ENCODE measurements at regions not wholly inside any gene's neighbourhood (a gene's known extent, or its start where the extent isn't known, plus 50 kb on each side); places are given as distances from the start of the nearest gene placed in this dataset.
"Not testable (repeated sequence)": the region's sequence is repeated elsewhere in the genome, so short reads cannot be mapped to it uniquely, and the experiment has no call there.

DNA sequence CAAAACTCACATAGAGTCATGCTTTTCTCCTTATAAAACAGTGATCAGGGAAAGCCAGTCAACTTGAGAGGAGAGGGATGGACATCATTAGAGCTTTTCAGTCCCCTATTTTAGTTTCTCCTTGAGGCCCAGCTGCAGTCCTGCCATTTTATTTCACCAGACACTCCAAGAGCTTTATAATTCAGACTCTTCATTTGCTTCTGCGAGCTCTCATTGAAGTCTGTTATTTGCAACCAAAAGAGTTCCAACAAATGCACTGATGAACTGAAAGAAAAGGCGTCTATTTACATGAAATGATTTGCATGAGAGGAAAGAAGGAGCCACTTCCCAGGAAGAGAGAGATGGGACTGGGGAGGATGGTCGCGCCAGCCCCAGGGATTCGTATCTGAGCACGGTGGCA is 86.8 kb downstream of the NDUFA12 start:
- ATAC-seq, result no peak

- ATAC-seq, result no peak
Observed at GRCh38 chr12:94909663-94910062, 93.8 kb downstream of the NDUFA12 start.

- not testable (repeated sequence) for ATAC-seq
Observed at GRCh38 chr12:94905749-94906148, 97.7 kb downstream of the NDUFA12 start.

DNA sequence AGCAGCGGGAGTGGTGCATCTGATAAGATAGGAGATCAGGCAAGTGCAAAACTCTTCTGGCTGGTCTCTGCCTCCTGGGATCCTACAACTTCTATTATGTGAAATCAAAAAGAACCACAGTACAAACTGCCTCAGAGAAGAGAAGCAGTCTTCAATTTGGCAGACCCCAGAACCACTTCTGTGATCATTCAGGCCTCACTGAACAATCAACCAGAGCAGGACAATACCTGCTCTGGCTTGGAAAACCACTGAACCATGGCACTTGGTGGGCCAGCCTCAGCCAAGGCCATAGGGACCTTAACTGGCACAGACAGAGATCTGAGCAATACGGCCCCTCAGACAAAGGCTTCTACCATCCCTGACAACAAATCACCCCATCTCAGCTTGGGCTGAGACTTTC is 103.0 kb downstream of the NDUFA12 start:
- no peak for ATAC-seq

DNA sequence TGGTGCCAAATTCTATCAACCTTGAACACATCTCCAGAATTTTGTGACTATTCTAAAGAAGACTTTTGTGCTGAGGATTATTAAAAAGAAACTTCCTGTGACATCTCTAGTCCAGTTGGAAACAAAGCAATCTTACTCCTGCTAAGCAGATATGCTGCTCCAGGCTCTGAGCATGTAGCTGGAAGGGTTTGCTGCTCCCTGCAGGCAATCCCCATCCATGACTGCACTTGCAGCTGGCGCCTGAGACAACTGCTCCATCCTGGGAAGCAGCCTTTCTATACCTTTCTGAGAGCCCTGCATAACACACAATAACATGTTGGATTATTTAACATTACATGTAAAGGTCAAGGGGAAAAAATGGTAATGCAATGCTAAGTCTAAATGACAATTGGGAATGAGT is 105.1 kb downstream of the NDUFA12 start:
- no peak for ATAC-seq

DNA sequence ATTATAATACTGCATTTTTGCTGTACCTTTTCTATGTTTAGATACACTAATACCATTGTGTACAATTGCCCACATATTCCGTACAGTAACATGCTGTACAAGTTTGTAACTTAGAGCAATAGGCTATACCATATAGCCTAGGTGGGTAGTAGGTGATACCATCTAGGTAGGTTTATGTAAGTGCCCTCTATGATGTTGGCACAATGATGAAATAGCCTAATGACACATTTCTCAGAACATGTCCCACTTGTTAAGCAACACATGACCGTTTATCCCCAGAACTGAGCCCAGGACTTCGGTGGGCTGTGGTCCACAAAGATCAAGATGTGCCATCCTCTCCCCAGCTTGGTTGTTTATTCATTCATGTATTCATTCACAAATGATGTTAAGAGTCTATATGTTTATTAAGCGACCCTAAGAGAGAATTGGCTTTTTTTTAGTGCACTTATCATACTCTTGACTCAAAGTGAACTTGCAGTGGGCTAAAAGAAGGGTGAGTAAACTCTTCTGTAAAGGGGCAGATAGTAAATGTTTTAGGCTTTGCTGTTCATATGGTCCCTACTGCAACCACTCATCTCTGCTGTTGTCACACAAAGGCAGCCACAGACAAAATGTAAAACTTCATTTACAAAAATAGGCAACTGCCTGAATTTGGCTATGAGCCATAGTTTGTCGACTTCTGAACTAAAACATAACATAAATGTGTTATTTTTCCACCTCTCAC is 110.8 kb downstream of the NDUFA12 start:
- no peak for ATAC-seq

- ATAC-seq, result no peak
Observed at GRCh38 chr12:94889445-94890210, 113.9 kb downstream of the NDUFA12 start.

GRCh38 chr12:94879542-94879941 is 124.0 kb downstream of the NDUFA12 start:
- ATAC-seq, result no peak

DNA sequence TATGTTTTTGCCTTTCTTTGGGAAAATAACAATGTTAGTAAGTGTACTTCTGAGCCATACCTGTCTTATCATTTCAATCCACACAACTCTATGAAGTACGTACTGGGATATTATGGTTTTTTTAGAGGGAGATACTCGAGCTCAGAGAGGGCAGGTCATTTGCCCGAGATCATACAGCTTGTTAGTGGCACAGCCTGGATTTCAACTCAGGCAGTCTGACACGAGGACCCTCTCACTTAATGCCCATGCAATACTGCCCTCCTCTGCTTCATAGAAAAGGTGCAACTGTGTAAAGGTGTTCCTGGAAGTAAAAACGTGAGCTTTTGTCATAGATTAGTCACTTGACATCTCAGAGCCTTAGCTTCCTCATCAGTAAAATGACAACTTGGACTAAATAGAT is 128.0 kb downstream of the NDUFA12 start:
- peak; percentile 68 for ATAC-seq

DNA sequence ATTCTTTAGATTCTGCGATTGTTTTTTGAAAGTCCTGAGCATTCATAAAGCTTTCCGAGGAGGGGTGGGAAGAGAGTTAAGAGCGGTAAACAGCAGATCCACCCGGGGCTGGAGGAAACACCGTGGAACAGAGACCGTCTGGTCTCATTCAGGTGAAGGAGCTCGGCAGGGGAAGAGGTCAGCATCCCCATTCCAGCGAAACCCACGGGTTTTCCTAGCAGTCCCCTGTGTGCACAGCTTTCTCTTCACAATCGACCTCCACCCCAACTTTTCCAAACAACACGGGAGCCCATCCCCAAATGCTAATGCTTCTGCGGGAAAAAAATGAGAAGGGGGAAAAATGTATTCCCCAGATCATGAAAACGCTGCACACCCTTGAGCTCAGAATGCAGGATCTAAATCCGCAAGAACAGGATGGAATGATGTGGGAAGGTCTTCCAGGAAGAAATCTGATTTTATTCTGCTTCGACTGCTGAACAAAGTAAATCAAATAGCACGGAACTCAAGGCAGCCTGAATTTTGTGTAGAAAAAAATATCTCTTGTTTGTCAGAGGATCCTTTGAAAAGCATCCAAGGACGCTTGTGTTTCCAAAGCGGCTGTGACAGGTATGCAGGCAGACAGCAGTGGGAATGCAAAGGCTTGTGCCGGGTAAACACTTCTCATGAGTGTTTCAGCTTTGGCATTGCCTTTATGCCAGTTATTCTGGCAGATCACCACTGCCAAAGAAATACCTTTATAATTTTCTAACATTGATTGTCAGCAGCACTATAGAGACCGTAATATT is 128.8 kb downstream of the NDUFA12 start:
- ATAC-seq, result no peak

GRCh38 chr12:94873734-94874517 is 129.6 kb downstream of the NDUFA12 start:
- ATAC-seq, result no peak

- peak; percentile 52 for ATAC-seq
Observed at GRCh38 chr12:94872971-94873733, 130.3 kb downstream of the NDUFA12 start.

GRCh38 chr12:94872671-94872970 is 130.9 kb downstream of the NDUFA12 start:
- no peak for ATAC-seq

DNA sequence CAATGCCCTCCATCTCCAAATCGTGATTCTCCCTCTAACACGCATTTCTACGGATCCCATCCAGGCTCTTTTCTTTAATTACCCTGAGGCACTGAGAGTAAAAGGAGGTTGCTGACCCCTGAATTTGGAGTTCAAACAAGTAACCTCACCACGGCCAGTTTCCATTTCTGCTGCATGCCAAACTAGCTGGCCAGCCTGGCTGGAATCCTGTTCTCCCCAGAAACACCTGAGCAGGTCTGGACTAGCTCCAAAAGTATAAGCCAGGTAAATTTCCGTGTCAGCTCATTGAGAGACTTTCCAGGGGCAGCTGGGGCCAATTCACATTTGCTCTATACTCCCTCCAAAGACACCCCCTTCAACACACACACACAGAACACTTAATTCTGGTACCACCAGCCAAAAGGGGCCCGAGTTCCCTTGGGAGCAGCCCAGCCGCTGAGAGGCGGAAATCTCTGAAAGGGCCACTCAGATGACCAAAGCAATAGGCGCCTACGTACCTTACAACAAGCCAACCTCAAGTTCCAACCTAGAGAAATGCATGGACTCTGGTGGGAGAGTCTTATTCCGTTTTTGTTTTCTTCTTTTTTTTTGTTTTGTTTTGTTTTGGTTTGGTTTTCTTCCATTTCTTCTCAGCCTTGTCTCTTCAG is 131.4 kb downstream of the NDUFA12 start:
- no peak for ATAC-seq

DNA sequence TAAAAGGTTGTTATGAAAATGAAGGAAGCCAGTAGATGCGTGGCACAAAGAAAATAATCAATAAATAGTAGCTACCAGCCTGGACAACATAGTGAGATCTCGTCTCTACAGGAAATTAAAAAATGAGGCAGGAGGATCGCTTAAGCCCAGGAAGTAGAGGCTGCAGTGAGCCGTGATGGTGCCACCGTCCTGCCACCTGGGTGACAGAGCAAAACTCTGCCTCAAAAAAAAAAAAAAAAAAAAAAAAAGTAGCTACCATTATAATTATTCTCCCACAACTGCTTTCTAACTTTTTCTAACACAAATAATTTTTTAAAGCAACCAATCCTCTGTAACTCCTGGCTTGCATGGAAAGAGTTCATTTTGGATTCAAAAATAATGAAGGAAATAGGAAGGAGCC is 133.0 kb downstream of the NDUFA12 start:
- no peak for ATAC-seq

- ATAC-seq, result no peak
Observed at GRCh38 chr12:94868161-94868560, 135.3 kb downstream of the NDUFA12 start.

DNA sequence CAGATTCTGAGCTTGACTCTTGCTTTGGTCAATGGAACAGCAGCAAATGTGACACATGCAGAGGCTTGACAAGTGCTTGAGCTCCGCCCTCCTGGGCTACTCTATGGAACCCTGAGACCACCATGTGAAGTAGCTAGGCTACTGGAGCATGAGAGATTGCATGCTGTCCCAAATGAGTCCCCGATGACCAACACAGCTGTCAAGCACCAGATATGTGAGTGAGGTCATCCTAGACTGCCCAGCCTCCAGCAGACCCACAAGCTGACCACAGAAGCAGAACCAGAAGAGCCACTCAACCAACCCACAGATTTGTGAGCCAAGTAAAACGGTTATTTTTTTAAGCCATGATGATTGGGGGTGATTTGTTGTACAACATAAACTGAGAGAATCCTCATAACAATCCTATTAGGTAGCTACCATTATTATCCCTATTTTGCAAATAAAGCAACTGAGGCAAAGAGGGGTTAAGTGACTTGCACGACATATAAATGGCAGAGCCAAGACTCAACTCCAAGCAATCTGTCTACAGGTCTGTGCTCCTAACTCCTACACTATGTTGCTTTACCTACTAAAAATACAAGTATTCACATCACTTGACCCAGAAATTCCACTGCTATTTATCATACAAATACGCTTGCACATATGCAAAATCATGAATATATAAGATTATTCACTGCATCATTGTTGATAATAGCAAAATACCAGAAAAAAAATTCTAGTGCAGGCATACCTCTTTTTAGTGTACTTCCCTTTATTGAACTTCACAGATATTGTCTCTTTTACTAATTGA is 136.2 kb downstream of the NDUFA12 start:
- ATAC-seq, result no peak

DNA sequence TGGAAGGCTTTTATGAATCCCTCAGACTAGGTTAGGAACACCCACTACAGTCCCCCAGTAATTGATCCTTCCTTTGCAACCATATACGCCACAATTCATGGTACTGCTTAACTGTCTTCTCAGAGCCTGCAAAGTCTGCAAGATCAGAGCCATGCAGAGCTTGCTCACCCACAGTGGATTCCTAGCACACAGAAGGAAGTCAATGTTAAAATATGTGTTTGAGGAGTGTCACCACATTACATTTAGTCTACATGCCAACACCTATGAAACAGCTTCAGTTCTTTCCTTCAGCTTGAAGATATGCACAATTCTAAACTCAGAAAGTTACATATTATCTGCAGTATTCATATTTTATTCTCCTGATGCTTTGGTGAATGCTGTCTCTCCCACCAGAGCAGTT is 138.5 kb downstream of the NDUFA12 start:
- ATAC-seq, result no peak

DNA sequence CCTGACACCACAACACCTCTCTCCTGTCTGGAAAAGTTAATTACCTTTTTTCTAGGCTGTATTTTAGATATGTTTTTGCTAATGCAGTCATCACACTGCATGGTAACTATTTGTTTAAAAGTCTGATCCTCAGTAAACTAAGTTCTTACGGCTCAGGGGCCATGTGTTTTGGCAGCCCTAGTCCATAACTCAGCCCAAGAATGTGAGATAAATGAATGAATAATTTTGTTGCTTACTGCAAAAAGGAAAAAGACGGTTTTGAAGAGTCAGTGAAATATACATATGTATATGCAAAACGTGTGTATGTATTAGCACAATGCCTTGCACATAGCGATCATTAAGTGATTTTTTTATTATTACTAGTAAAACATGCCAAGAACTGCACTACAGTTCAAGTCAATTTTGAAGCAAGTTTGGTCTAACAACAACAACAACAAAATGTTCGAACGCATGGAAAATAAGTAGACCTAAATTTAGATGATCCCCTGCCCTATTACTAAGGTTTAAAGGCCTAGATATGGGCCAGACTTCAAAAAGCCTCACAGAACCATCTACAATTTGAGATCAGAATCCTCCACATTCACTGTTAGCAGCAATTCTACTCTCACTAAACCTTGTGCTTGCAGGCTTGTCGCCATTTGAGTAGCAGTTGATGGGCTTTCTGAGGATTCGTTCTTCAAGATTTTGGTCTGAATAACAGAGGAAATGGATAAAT is 140.0 kb downstream of the NDUFA12 start:
- ATAC-seq, result no peak

GRCh38 chr12:94862421-94862820 is 141.1 kb downstream of the NDUFA12 start:
- ATAC-seq, result no peak

Data from esophagus mucosa (tissue), 1 donor.